HCT116 (cell line): ENCODE measurements at regions not wholly inside any gene's neighbourhood (a gene's known extent, or its start where the extent isn't known, plus 50 kb on each side); places are given as distances from the start of the nearest gene placed in this dataset.

Experiments
- ATAC-seq: fragments of 200-7000 bp; cut with Tn5 transposase; 2 replicates; pipeline ENCODE4 v1.9.1; 2020; ENCODE audit warnings: mild to moderate bottlenecking, moderate library complexity
- BruUV-seq: library from RNA; stranded (reverse); fragments of 400-500 nt; replicated peaks from 2 replicates; lab custom pipeline; 2021; lab: Mats Ljungman, UMichigan
- CTCF ChIA-PET: fragments of 300-600 bp; sonication (Branson Sonifier 250); formaldehyde crosslinking; loops from one replicate; lab custom pipeline; 2021; ENCODE audit warnings: antibody characterized with exemption; lab: Charles Lee
- POLR2A ChIA-PET: fragments of 300-600, 350-600 bp; sonication (Branson Sonifier 250); formaldehyde crosslinking; loops from one replicate; lab custom pipeline; 2021; ENCODE audit warnings: antibody characterized with exemption; lab: Charles Lee
- RAD21 ChIA-PET, 2 experiments: fragments of 300-600 bp; sonication (Branson Sonifier 250); formaldehyde crosslinking; loops; one replicate each; lab custom pipeline; 2023; ENCODE audit warnings: low total read pairs in 2 of 2; ENCODE audit not compliant: uncharacterized antibody in 2 of 2, unreplicated experiment in 2 of 2, low non-redundant PET in 1 of 2; lab: Charles Lee
- DNase-seq: peaks from one replicate; pipeline ENCODE4 v3.0.0-alpha.2; 2010; ENCODE audit warnings: low read depth, low spot score
- H2AFZ ChIP-seq: fragments of 200-600 bp; shearing (Covaris generic), sonication (generic); 2 replicates; pipeline ENCODE4 v1.6.1; 2017; ENCODE audit warnings: low read depth, mixed run types, mixed read lengths, antibody characterized with exemption, low read length; ENCODE audit not compliant: poor library complexity, severe bottlenecking
- H3K27ac ChIP-seq: 2 replicates; pipeline ENCODE4 v1.5.1; 2012; ENCODE audit warnings: low read depth, low read length
- H3K27me3 ChIP-seq: fragments of 200-600 bp; sonication (generic); 2 replicates; pipeline ENCODE4 v1.6.1; 2016; ENCODE audit warnings: mixed run types, low read length, mixed read lengths; ENCODE audit not compliant: insufficient read depth
- H3K36me3 ChIP-seq, 2 experiments: fragments of 200-500 bp in 1 of 2; fragments of 200-600 bp in 1 of 2; sonication (Bioruptor generic) in 1 of 2; sonication (generic) in 1 of 2; 2 replicates each; pipeline versions ENCODE4 v1.5.1 to v1.6.1; 2014 to 2016; ENCODE audit warnings: low read length in 2 of 2, inconsistent platforms in 1 of 2, mixed read lengths in 1 of 2, mixed run types in 1 of 2; ENCODE audit not compliant: insufficient read depth in 2 of 2, control insufficient read depth in 1 of 2
- H3K4me1 ChIP-seq, 2 experiments: fragments of 200-600 bp in 1 of 2; sonication (generic) in 1 of 2; 2 replicates each; pipeline versions ENCODE4 v1.5.1 to v1.6.1; 2012 to 2017; ENCODE audit warnings: low read length in 2 of 2, inconsistent platforms in 1 of 2, mild to moderate bottlenecking in 1 of 2, mixed read lengths in 1 of 2, mixed run types in 1 of 2, moderate library complexity in 1 of 2; ENCODE audit not compliant: insufficient read depth in 2 of 2, control insufficient read depth in 1 of 2
- H3K4me2 ChIP-seq: fragments of 200-600 bp; sonication (generic); 2 replicates; pipeline ENCODE4 v1.6.1; 2017; ENCODE audit warnings: mixed run types, low read length, mixed read lengths
- H3K4me3 ChIP-seq, 2 experiments: fragments of 200-600 bp in 1 of 2; sonication (generic) in 1 of 2; replicated peaks in 1 of 2; 2 replicates each; pipeline ENCODE4 v1.5.1; 2011 to 2016; ENCODE audit warnings: low read length in 2 of 2, control low read depth in 1 of 2, low read depth in 1 of 2, mild to moderate bottlenecking in 1 of 2, mixed read lengths in 1 of 2, mixed run types in 1 of 2
- H3K79me2 ChIP-seq: fragments of 200-600 bp; sonication (generic); 2 replicates; pipeline ENCODE4 v1.6.1; 2017; ENCODE audit warnings: mild to moderate bottlenecking, mixed run types, low read length, moderate library complexity, mixed read lengths; ENCODE audit not compliant: insufficient read depth
- H3K9ac ChIP-seq: fragments of 200-600 bp; sonication (generic); 2 replicates; pipeline ENCODE4 v1.6.1; 2016; ENCODE audit warnings: low read length, mixed read lengths
- H3K9me2 ChIP-seq: fragments of 200-600 bp; sonication (generic), shearing (Covaris generic); 2 replicates; pipeline ENCODE4 v1.6.1; 2017; ENCODE audit warnings: mixed run types, mild to moderate bottlenecking, moderate library complexity; ENCODE audit not compliant: insufficient read depth
- H3K9me3 ChIP-seq, 2 experiments: fragments of 200-500 bp in 1 of 2; fragments of 200-600 bp in 1 of 2; sonication (Bioruptor generic) in 1 of 2; sonication (generic) in 1 of 2; 2 replicates each; pipeline ENCODE4 v1.6.1; 2014 to 2017; ENCODE audit warnings: low read length in 2 of 2, mixed read lengths in 2 of 2, inconsistent platforms in 1 of 2, low read depth in 1 of 2, mild to moderate bottlenecking in 1 of 2, mixed run types in 1 of 2, moderate library complexity in 1 of 2; ENCODE audit not compliant: control insufficient read depth in 1 of 2, insufficient read depth in 1 of 2
- H4K20me1 ChIP-seq: fragments of 200-600 bp; sonication (generic), shearing (Covaris generic); 2 replicates; pipeline ENCODE4 v1.6.1; 2017; ENCODE audit warnings: mixed run types, mild to moderate bottlenecking, moderate library complexity; ENCODE audit not compliant: insufficient read depth
- CBX3 ChIP-seq: IDR thresholded peaks from 2 replicates; pipeline ENCODE4 v1.6.1; 2012; ENCODE audit warnings: low read depth
- CEBPB ChIP-seq: IDR thresholded peaks from 2 replicates; pipeline ENCODE4 v1.6.1; 2012; ENCODE audit warnings: low read depth
- ELF1 ChIP-seq: IDR thresholded peaks from 2 replicates; pipeline ENCODE4 v1.6.1; 2012; ENCODE audit warnings: low read depth, borderline replicate concordance
- EZH2 ChIP-seq: fragments of 200-600 bp; sonication (generic); IDR thresholded peaks from 2 replicates; pipeline ENCODE4 v1.6.1; 2017; ENCODE audit warnings: antibody characterized with exemption, mixed run types
- EZH2phosphoT487 ChIP-seq: fragments of 200-600 bp; IDR thresholded peaks from 2 replicates; pipeline ENCODE4 v1.6.1; 2018; ENCODE audit warnings: antibody characterized with exemption, borderline replicate concordance
- JUND ChIP-seq: IDR thresholded peaks from 2 replicates; pipeline ENCODE4 v1.6.1; 2012
- POLR2A ChIP-seq: IDR thresholded peaks from 2 replicates; pipeline ENCODE4 v1.7.0; 2011; ENCODE audit warnings: borderline replicate concordance; ENCODE audit not compliant: insufficient read depth, insufficient read length; ENCODE audit errors: extremely low read depth
- POLR2AphosphoS5 ChIP-seq: IDR thresholded peaks from 2 replicates; pipeline ENCODE4 v1.6.1; 2011; ENCODE audit warnings: mild to moderate bottlenecking, low read depth, low read length, moderate library complexity
- RAD21 ChIP-seq: IDR thresholded peaks from 2 replicates; pipeline ENCODE4 v1.6.1; 2012; ENCODE audit warnings: low read depth, mild to moderate bottlenecking
- SIN3A ChIP-seq: IDR thresholded peaks from 2 replicates; pipeline ENCODE4 v1.6.1; 2012; ENCODE audit warnings: low read depth
- SRF ChIP-seq: IDR thresholded peaks from 2 replicates; pipeline ENCODE4 v1.6.1; 2012; ENCODE audit warnings: low read depth
- TCF7L2 ChIP-seq: IDR thresholded peaks from 2 replicates; pipeline ENCODE4 v1.7.0; 2011; ENCODE audit warnings: borderline replicate concordance, inconsistent platforms; ENCODE audit not compliant: insufficient read depth, insufficient read length; ENCODE audit errors: extremely low read depth
- YY1 ChIP-seq: IDR thresholded peaks from 2 replicates; pipeline ENCODE4 v1.6.1; 2011; ENCODE audit warnings: low read length, low read depth, moderate library complexity, mild to moderate bottlenecking; ENCODE audit not compliant: insufficient replicate concordance; ENCODE audit errors: extremely low read depth
- ZFX ChIP-seq: fragments of 450-650 bp; IDR thresholded peaks from 2 replicates; pipeline ENCODE4 v1.6.1; 2017
- intact Hi-C: fragments of 100-400 bp; cut with micrococcal nuclease; formaldehyde crosslinking; loops from 2 replicates; pipeline ENCODE4 v1.10.0; 2022
- TF ChIP-seq, protein P1 (sequence below), 3 experiments: fragments of 200-600 bp in 1 of 3; sonication (generic) in 1 of 3; IDR thresholded peaks in 2 of 3; conservative IDR thresholded peaks in 1 of 3; 2 replicates each; pipeline ENCODE4 v1.5.1; 2012 to 2017; ENCODE audit warnings: low read depth in 2 of 3, low read length in 2 of 3, antibody characterized with exemption in 1 of 3, borderline replicate concordance in 1 of 3, control low read depth in 1 of 3, mild to moderate bottlenecking in 1 of 3, mixed read lengths in 1 of 3, mixed run types in 1 of 3, moderate library complexity in 1 of 3; ENCODE audit not compliant: insufficient read depth in 1 of 3
- TF ChIP-seq, protein P2 (sequence below): IDR thresholded peaks from 2 replicates; pipeline ENCODE4 v1.6.1; 2012
- TF ChIP-seq, protein P3 (sequence below): IDR thresholded peaks from 2 replicates; pipeline ENCODE4 v1.6.1; 2011; ENCODE audit warnings: mild to moderate bottlenecking, low read length, moderate library complexity; ENCODE audit not compliant: insufficient replicate concordance; ENCODE audit errors: extremely low read depth
- TF ChIP-seq, protein P4 (sequence below): IDR thresholded peaks from 2 replicates; pipeline ENCODE4 v1.6.1; 2012

DNA sequence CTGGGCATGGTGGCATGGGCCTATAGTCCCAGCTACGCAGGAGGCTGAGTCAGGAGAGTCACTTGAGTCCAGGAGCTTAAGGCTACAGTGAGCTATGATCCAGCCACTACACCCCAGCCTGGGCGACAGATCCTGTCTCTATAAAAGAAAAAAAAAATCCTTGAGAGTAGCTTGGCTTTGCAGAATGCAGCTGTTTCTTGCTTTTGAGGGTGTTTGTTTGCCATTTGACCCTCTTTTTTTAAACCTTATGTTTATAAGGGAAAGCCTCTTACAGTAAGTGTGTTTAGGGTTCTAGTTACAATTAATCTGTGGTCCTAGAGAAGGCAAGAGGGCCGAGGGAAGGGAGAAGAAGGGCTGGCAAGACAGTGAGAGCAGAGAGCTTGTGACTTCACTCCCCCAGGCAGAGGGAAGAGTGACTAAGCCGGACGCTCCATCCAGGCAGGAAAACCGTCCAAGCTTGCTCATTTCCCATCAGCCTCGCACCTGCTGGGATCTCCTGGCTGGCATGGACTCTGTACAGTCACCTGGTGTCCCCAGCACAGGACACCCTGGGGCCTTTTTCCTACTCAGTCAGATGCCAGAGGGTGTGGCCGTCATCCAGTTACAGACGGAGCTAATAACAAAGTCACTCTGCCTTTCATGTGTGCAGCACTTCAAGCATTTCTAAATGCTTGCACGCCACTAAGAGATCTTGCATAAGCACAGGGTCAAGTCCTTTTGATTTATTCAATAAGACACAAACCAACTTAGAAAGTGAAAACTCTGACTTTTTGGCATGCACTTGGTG is 55.5 kb upstream of the PSEN2 start (continued):
- TF ChIP-seq, protein P1, sequence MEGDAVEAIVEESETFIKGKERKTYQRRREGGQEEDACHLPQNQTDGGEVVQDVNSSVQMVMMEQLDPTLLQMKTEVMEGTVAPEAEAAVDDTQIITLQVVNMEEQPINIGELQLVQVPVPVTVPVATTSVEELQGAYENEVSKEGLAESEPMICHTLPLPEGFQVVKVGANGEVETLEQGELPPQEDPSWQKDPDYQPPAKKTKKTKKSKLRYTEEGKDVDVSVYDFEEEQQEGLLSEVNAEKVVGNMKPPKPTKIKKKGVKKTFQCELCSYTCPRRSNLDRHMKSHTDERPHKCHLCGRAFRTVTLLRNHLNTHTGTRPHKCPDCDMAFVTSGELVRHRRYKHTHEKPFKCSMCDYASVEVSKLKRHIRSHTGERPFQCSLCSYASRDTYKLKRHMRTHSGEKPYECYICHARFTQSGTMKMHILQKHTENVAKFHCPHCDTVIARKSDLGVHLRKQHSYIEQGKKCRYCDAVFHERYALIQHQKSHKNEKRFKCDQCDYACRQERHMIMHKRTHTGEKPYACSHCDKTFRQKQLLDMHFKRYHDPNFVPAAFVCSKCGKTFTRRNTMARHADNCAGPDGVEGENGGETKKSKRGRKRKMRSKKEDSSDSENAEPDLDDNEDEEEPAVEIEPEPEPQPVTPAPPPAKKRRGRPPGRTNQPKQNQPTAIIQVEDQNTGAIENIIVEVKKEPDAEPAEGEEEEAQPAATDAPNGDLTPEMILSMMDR (IDR thresholded peaks at IDR 0.05 in 2 of 3, conservative IDR thresholded peaks at IDR 0.05 in 1 of 3; ENCODE audit: borderline replicate concordance in 1 of 3, insufficient read depth in 1 of 3, low read depth in 2 of 3, low read length in 2 of 3) = no peak
- TF ChIP-seq TCF7L2 (peak; percentile 98), JUND (peak; percentile 92), POLR2AphosphoS5 (peak; percentile 81), EZH2 (no peak)

DNA sequence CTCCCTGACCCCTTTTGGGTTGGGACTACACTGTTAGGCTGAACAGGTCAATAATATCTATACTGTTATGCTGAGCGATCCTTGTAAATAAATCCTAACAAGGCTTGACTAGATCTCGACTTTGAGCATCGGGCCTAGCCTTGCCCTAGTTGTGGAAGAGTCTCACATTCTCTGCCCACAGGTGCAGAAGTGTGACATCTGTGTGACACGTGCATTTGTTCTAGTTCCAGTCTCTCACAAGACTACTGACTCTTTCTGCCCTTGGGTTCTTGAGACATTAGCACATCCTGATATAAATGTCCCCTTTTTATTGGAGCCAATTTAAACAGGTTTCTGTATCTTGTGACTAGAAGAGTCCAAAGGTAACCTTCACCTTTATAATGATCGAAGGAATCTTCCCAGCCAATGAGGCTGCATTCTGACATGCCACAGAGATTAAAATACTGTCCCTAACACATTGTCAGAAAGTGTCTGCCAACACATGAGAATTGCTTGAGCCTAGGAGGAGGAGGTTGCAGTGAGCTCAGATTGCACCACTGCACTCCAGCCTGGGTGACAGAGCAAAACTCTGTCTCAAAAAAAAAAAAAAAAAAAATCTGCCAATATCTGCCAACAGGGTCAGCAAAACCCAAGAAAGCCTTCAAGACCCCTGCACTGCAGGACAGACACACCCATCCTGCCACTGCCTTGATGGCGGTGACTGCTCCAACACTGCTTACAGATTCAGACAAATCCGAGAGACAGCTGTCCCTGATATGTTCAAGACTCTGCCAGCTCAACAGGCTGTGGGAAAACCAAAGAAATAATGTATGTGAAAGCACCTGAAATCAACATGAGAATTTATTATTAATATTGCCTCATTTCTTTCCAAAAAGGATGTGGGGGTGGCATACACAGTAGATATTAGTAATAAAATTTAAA is 56.5 kb upstream of the PSEN2 start:
- no peaks in the 10 kb centered on the region for H3K36me3 ChIP-seq
- H3K9ac ChIP-seq = no peak overlapping the region
- POLR2A ChIA-PET = interaction anchor here (1.0 to 1.8 kb wide), 9 partner anchors 9 to 176 kb away, joined by 3 to 6 read pairs (median 5); no protein-coding TSS in a partner anchor
- peak overlapping the region; percentile 1 for H2AFZ ChIP-seq
- RAD21 ChIA-PET = no interaction called here
- H3K9me3 ChIP-seq = no peaks in the 10 kb centered on the region
- TF ChIP-seq, protein P2, sequence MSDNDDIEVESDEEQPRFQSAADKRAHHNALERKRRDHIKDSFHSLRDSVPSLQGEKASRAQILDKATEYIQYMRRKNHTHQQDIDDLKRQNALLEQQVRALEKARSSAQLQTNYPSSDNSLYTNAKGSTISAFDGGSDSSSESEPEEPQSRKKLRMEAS = no peak
- no peak for TF ChIP-seq CEBPB
- no peak for TF ChIP-seq ZFX
- no peak for TF ChIP-seq POLR2AphosphoS5
- TF ChIP-seq ELF1 = no peak
- TF ChIP-seq CBX3 = no peak
- TF ChIP-seq RAD21 = no peak
- no peak for TF ChIP-seq EZH2phosphoT487
- TF ChIP-seq, protein P3, sequence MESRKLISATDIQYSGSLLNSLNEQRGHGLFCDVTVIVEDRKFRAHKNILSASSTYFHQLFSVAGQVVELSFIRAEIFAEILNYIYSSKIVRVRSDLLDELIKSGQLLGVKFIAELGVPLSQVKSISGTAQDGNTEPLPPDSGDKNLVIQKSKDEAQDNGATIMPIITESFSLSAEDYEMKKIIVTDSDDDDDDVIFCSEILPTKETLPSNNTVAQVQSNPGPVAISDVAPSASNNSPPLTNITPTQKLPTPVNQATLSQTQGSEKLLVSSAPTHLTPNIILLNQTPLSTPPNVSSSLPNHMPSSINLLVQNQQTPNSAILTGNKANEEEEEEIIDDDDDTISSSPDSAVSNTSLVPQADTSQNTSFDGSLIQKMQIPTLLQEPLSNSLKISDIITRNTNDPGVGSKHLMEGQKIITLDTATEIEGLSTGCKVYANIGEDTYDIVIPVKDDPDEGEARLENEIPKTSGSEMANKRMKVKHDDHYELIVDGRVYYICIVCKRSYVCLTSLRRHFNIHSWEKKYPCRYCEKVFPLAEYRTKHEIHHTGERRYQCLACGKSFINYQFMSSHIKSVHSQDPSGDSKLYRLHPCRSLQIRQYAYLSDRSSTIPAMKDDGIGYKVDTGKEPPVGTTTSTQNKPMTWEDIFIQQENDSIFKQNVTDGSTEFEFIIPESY = no peak
- TF ChIP-seq, protein P4, sequence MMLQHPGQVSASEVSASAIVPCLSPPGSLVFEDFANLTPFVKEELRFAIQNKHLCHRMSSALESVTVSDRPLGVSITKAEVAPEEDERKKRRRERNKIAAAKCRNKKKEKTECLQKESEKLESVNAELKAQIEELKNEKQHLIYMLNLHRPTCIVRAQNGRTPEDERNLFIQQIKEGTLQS = no peak
- no peak for TF ChIP-seq POLR2A
- no peak for TF ChIP-seq EZH2
- TF ChIP-seq SIN3A = no peak
- TF ChIP-seq SRF = no peak
- no peak for TF ChIP-seq JUND
- no peak for TF ChIP-seq YY1
- TF ChIP-seq, all 23 proteins: peak for 0
- intact Hi-C loops = no loop called here
- BruUV-seq = no TSS peak
- CTCF ChIA-PET = interaction anchor here (1.7 to 2.1 kb wide), 2 partner anchors 14 to 188 kb away, joined by 6 to 10 read pairs; no protein-coding TSS in a partner anchor
- H4K20me1 ChIP-seq = no peaks in the 10 kb centered on the region
- H3K4me1 ChIP-seq = peaks cover 32 to 43% of the 10 kb centered on the region in 2 experiments
- DNase-seq = no peak
- H3K9me2 ChIP-seq = no peaks in the 10 kb centered on the region
- H3K4me2 ChIP-seq = no peak overlapping the region
- no peak for ATAC-seq
- no peak overlapping the region for H3K4me3 ChIP-seq
- peak overlapping the region; percentile 61; the same call in 1 of the 2 replicates for H3K27ac ChIP-seq
- H3K27me3 ChIP-seq = no peaks in the 10 kb centered on the region
- no peaks in the 10 kb centered on the region for H3K79me2 ChIP-seq
